Ovary (tissue), 3 donors: ENCODE measurements at regions not wholly inside any gene's neighbourhood (a gene's known extent, or its start where the extent isn't known, plus 50 kb on each side); places are given as distances from the start of the nearest gene placed in this dataset.

Source experiments
- CTCF ChIP-seq, 3 donors: fragments of 450-650 bp in 2 of 3; fragments of 200-600 bp in 1 of 3; IDR thresholded peaks; one replicate each; pipeline versions ENCODE4 v1.5.1 to v1.8.0; 2016 to 2022; ENCODE audit warnings: antibody characterized with exemption in 3 of 3, mild to moderate bottlenecking in 1 of 3
- EP300 ChIP-seq: sonication (generic); formaldehyde crosslinking; IDR thresholded peaks from one replicate; pipeline ENCODE4 v1.6.1; 2017; ENCODE audit warnings: antibody characterized with exemption
- POLR2A ChIP-seq: fragments of 450-650 bp; IDR thresholded peaks from one replicate; pipeline ENCODE4 v1.6.1; 2017; ENCODE audit warnings: antibody characterized with exemption, mild to moderate bottlenecking, moderate library complexity
- donor health status: DM: no; HTN: no; CAD: no.

DNA sequence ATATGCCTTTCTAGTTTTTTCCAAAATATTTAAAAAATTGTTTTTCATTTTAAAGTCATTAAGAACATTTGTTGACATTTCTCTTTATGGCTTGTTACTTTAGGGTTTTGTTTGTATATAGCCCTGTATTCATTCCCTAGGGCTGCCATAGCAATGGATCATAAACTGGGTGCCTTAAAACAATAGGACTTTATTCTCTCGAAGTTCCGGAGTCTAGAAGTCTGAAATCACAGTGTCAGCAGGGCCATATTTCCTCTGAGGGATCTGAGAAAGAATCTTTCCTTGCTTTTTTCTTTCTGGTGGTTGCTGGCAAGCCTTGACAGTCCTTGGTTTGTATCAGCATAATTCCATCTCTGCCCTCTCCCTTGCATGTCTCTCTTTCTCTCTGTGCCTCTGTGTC, 63.4 kb upstream of the CADPS start:
- TF ChIP-seq POLR2A (no peak), CTCF (IDR thresholded peaks at IDR 0.05) (no peak), EP300 (no peak)
